ENCODE measurements at regions not wholly inside any gene's neighbourhood (a gene's known extent, or its start where the extent isn't known, plus 50 kb on each side); places are given as distances from the start of the nearest gene placed in this dataset.
"Not testable (repeated sequence)": the region's sequence is repeated elsewhere in the genome, so short reads cannot be mapped to it uniquely, and the experiment has no call there.

DNA sequence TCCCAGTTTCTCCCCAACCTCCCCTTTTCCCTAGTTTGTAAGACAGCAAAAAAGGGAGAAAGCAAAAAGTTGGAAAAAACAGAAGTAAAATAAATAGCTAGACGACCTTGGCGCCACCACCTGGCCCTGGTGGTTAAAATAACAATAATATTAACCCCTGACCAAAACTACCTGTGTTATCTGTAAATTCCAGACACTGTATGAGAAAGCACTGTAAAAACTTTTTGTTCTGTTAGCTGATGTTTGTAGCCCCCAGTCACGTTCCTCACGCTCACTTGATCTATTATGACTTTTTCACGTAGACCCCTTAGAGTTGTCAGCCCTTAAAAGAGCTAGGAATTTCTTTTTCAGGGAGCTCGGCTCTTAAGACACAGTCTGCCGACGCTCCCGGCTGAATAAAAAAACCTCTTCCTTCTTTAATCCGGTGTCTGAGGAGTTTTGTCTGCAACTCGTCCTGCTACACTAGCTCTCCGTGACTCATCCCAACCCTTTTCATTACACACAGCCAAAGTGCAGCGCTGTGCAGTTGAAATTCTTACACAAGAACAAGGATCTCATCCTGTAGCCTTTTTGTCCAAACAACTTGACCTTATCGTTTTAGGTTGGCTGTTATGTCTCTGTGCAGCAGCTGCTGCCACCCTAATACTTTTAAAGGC lies 83.9 kb upstream of the DEFB108B start:
- H3K9me3 ChIP-seq (ENCODE audit: control insufficient read depth in 2 of 2, insufficient read depth in 1 of 2, low read depth in 1 of 2, low read length in 1 of 2); H3K27ac ChIP-seq (ENCODE audit: low read depth in 2 of 2, low read length in 1 of 2); H3K27me3 ChIP-seq (ENCODE audit: control insufficient read depth in 1 of 2, insufficient read depth in 2 of 2, low read length in 2 of 2); H3K4me3 ChIP-seq (ENCODE audit: low read depth in 1 of 2, low read length in 2 of 2); H3K36me3 ChIP-seq (ENCODE audit: control insufficient read depth in 2 of 2, insufficient read depth in 2 of 2, low read length in 1 of 2); H3K4me1 ChIP-seq (ENCODE audit: control insufficient read depth in 2 of 2, insufficient read depth in 2 of 2, low read length in 1 of 2): not testable (repeated sequence)
- 25 to 26% methylated on average over 14 of the region's 14 CpGs for WGBS, 2 donors

DNA sequence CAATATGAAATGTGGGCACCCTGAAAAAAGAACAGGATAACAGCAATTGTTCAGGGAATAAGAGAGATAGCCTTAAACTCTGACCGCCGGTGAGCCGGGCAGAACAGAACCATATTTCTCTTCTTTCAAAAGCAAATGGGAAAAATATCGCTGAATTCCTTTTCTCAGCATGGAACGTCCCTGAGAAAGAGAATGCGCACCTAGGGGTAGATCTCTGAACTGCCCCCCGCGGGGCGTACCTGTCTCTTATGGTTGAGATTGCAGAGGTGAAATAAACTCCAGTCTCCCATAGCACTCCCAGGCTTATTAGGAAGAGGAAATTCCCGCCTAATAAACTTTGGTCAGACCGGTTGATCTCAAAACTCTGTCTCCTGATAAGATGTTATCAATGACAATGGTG lies 82.1 kb upstream of the DEFB108B start:
- 69 to 76% methylated on average over 11 of the region's 11 CpGs for WGBS, 2 donors
- not testable (repeated sequence) for H3K4me1 ChIP-seq (ENCODE audit: control insufficient read depth in 2 of 2, insufficient read depth in 2 of 2, low read length in 1 of 2); H3K9me3 ChIP-seq (ENCODE audit: control insufficient read depth in 2 of 2, insufficient read depth in 1 of 2, low read depth in 1 of 2, low read length in 1 of 2); H3K27ac ChIP-seq (ENCODE audit: low read depth in 2 of 2, low read length in 1 of 2); H3K4me3 ChIP-seq (ENCODE audit: low read depth in 1 of 2, low read length in 2 of 2); H3K36me3 ChIP-seq (ENCODE audit: control insufficient read depth in 2 of 2, insufficient read depth in 2 of 2, low read length in 1 of 2); H3K27me3 ChIP-seq (ENCODE audit: control insufficient read depth in 1 of 2, insufficient read depth in 2 of 2, low read length in 2 of 2)

DNA sequence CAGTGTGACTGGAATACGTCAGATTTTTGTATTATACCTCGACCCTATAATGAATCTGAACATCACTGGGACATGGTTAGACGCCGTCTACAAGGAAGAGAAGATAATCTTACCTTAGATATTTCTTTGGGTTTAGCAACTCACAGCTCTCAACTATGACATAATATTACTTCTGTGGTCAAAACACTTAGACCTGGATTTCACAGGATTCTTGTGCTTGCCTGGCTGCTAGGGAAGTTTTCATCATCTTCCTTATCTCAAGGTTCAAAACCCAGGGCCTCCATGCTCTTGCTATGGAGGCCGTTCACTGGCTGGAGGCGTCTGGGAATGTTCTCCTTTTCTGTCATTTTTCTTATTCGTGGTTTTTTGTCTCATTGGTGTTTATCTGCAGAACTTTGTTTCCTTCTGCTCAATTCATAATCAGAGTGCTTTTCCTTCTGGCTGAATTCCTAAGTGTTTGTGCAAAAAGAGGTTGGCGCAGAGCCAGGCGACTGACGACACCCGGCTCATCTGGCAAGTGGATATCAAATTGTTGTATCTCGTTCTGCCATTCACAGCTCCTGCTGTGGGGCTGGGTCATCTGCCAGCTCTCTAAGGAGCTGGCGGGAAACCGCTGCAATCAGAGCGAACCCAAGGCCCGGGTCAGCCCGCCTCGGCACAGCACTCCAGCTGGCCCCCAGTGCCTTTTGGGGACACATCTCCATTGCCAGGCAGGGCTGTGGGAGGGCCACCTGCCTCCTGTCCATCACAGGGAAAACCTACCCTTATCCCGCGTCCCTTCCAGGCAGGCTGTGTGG lies 68.1 kb upstream of the DEFB108B start:
- 33 to 45% methylated on average over 20 of the region's 20 CpGs for WGBS, 2 donors
- not testable (repeated sequence) for H3K27me3 ChIP-seq (ENCODE audit: control insufficient read depth in 1 of 2, insufficient read depth in 2 of 2, low read length in 2 of 2); H3K4me1 ChIP-seq (ENCODE audit: control insufficient read depth in 2 of 2, insufficient read depth in 2 of 2, low read length in 1 of 2); H3K27ac ChIP-seq (ENCODE audit: low read depth in 2 of 2, low read length in 1 of 2); H3K36me3 ChIP-seq (ENCODE audit: control insufficient read depth in 2 of 2, insufficient read depth in 2 of 2, low read length in 1 of 2); H3K9me3 ChIP-seq (ENCODE audit: control insufficient read depth in 2 of 2, insufficient read depth in 1 of 2, low read depth in 1 of 2, low read length in 1 of 2); H3K4me3 ChIP-seq (ENCODE audit: low read depth in 1 of 2, low read length in 2 of 2)

DNA sequence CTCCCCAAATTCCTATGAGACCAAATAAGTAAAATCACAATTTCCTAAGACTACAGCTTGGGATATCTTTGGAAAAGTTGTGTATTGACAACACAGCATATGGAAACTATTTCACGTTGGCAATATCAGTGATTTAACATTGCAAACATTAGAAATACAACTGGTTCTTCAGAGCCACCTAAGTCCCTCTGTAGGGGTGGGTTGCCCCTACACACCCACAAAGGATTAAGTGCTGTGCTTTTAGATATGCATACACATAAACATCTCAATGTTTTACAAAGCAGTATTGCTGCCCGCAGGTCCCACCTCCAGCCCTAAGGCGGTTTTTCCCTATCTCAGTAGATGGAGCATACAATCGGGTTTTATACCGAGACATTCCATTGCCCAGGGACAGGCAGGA lies 66.0 kb upstream of the DEFB108B start:
- H3K4me1 ChIP-seq (ENCODE audit: control insufficient read depth in 2 of 2, insufficient read depth in 2 of 2, low read length in 1 of 2); H3K27me3 ChIP-seq (ENCODE audit: control insufficient read depth in 1 of 2, insufficient read depth in 2 of 2, low read length in 2 of 2); H3K27ac ChIP-seq (ENCODE audit: low read depth in 2 of 2, low read length in 1 of 2); H3K9me3 ChIP-seq (ENCODE audit: control insufficient read depth in 2 of 2, insufficient read depth in 1 of 2, low read depth in 1 of 2, low read length in 1 of 2); H3K4me3 ChIP-seq (ENCODE audit: low read depth in 1 of 2, low read length in 2 of 2); H3K36me3 ChIP-seq (ENCODE audit: control insufficient read depth in 2 of 2, insufficient read depth in 2 of 2, low read length in 1 of 2): not testable (repeated sequence)
- WGBS, 2 donors = 61 to 72% methylated on average over 2 of the region's 5 CpGs

DNA sequence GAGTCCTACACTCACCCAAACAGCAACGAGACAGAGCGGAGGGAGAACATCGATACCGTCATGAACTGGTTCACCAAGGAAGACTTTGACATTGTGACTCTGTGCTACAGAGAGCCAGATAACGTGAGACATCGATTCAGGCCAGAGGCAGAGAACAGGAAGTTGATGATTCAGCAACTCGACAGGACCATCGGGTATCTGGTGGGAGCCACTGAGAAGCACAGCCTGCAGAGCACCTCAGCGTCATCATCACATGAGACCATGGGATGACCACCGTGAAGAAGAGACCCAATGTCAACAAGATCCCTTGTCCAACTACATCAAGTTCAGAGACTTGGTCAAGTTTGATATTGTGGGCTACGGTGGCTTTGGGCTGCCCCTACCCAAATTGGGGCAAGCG lies 60.8 kb upstream of the DEFB108B start:
- 86 to 88% methylated on average over 12 of the region's 12 CpGs for WGBS, 2 donors
- H3K9me3 ChIP-seq (ENCODE audit: control insufficient read depth in 2 of 2, insufficient read depth in 1 of 2, low read depth in 1 of 2, low read length in 1 of 2); H3K4me1 ChIP-seq (ENCODE audit: control insufficient read depth in 2 of 2, insufficient read depth in 2 of 2, low read length in 1 of 2); H3K36me3 ChIP-seq (ENCODE audit: control insufficient read depth in 2 of 2, insufficient read depth in 2 of 2, low read length in 1 of 2); H3K4me3 ChIP-seq (ENCODE audit: low read depth in 1 of 2, low read length in 2 of 2); H3K27me3 ChIP-seq (ENCODE audit: control insufficient read depth in 1 of 2, insufficient read depth in 2 of 2, low read length in 2 of 2); H3K27ac ChIP-seq (ENCODE audit: low read depth in 2 of 2, low read length in 1 of 2): not testable (repeated sequence)

DNA sequence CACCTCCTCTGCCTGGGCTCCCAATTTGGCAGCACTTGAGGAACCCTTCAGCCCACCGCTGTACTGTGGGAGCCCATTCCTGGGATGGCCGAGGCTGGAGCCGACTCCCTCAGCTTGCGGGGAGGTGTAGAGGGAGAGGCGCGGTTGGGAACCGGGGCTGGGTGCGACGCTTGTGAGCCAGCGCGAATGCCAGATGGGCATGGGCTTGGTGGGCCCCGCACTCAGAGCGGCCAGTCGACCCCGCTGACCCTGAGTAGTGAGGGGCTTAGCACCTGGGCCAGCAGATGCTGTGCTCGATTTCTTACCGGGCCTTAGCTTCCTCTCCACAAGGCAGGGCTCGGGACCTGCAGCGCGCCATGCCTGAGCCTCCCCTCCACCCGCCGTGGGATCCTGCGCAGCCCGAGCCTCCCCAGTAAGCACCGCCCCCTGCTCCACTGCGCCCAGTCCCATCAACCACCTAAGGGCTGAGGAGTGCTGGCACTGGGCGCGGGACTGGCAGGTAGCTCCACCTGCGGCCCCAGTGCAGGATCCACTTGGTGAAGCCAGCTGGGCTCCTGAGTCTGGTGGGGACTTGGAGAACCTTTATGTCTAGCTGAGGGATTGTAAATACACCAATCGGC lies 58.3 kb upstream of the DEFB108B start:
- H3K27ac ChIP-seq (ENCODE audit: low read depth in 2 of 2, low read length in 1 of 2) = no peak overlapping the region
- no peaks in the 10 kb centered on the region for H3K27me3 ChIP-seq (ENCODE audit: control insufficient read depth in 1 of 2, insufficient read depth in 2 of 2, low read length in 2 of 2)
- 93 to 96% methylated on average over 25 to 30 of the region's 30 CpGs for WGBS, 2 donors
- H3K4me3 ChIP-seq (ENCODE audit: low read depth in 1 of 2, low read length in 2 of 2) = no peak overlapping the region
- H3K4me1 ChIP-seq (ENCODE audit: control insufficient read depth in 2 of 2, insufficient read depth in 2 of 2, low read length in 1 of 2) = no peaks in the 10 kb centered on the region
- H3K36me3 ChIP-seq (ENCODE audit: control insufficient read depth in 2 of 2, insufficient read depth in 2 of 2, low read length in 1 of 2) = no peaks in the 10 kb centered on the region
- H3K9me3 ChIP-seq (ENCODE audit: control insufficient read depth in 2 of 2, insufficient read depth in 1 of 2, low read depth in 1 of 2, low read length in 1 of 2) = no peaks in the 10 kb centered on the region

DNA sequence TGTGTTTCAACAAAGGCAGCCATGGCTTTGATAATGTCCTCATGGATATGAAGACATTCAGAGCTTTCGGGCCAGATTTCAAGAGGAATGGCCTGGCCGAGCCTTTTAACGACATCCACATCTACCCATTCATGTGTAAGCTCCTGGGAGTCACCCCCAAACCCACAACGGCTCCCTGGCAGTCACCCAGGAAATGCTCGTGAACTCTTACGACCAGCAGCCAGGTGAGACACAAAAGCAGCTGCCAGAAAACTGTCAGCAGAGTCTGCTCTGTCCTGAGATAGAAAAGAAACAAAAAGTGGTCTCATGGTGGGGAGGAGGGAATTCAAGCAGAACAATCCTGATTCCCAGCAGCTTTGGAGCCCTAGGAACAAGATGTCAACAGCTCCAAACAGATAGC lies 52.9 kb upstream of the DEFB108B start:
- not testable (repeated sequence) for H3K36me3 ChIP-seq (ENCODE audit: control insufficient read depth in 2 of 2, insufficient read depth in 2 of 2, low read length in 1 of 2); H3K27ac ChIP-seq (ENCODE audit: low read depth in 2 of 2, low read length in 1 of 2); H3K9me3 ChIP-seq (ENCODE audit: control insufficient read depth in 2 of 2, insufficient read depth in 1 of 2, low read depth in 1 of 2, low read length in 1 of 2); H3K4me3 ChIP-seq (ENCODE audit: low read depth in 1 of 2, low read length in 2 of 2); H3K4me1 ChIP-seq (ENCODE audit: control insufficient read depth in 2 of 2, insufficient read depth in 2 of 2, low read length in 1 of 2); H3K27me3 ChIP-seq (ENCODE audit: control insufficient read depth in 1 of 2, insufficient read depth in 2 of 2, low read length in 2 of 2)
- 29 to 43% methylated on average over 6 of the region's 6 CpGs for WGBS, 2 donors

DNA sequence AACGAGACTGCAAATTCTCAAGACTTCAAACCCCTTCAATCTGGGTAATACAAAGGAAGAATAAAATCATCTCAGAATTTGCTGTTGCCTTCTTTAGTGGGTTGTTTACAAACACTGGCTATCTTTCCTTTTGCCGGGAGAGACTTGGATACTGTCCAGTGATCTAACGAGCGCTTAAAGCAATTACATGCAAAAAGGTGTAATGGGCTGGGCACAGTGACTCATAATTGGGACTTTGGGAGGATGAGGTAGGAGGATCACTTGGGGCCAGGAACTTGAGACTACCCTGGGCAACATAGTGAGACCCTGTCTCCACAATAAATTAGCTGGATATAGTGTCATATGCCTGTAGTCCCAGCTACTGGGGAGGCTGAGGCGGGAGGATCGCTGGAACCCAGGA lies 52.2 kb upstream of the DEFB108B start:
- not testable (repeated sequence) for H3K4me3 ChIP-seq (ENCODE audit: low read depth in 1 of 2, low read length in 2 of 2); H3K36me3 ChIP-seq (ENCODE audit: control insufficient read depth in 2 of 2, insufficient read depth in 2 of 2, low read length in 1 of 2); H3K9me3 ChIP-seq (ENCODE audit: control insufficient read depth in 2 of 2, insufficient read depth in 1 of 2, low read depth in 1 of 2, low read length in 1 of 2); H3K27me3 ChIP-seq (ENCODE audit: control insufficient read depth in 1 of 2, insufficient read depth in 2 of 2, low read length in 2 of 2); H3K4me1 ChIP-seq (ENCODE audit: control insufficient read depth in 2 of 2, insufficient read depth in 2 of 2, low read length in 1 of 2); H3K27ac ChIP-seq (ENCODE audit: low read depth in 2 of 2, low read length in 1 of 2)
- 39 to 47% methylated on average over 6 of the region's 6 CpGs for WGBS, 2 donors

DNA sequence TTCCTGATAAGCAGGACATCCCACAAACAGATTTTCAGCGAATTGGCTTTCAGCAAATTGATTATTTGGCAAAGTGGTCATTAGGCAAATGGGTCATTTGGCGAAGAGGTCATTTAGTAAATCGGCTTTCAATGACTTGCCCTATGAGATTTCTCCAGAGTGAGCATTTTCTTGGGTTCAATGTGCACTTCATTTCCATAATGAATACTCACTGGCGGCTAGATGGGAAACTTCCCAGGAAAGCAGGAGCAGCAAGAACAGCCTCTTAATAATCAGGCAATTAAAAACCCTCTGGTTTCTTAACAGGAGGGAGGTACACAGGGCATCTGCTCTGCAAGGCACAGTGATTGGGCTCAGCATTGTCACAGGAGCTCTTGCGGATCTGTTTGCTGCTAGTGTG lies 51.5 kb upstream of the DEFB108B start:
- H3K4me1 ChIP-seq (ENCODE audit: control insufficient read depth in 2 of 2, insufficient read depth in 2 of 2, low read length in 1 of 2); H3K27me3 ChIP-seq (ENCODE audit: control insufficient read depth in 1 of 2, insufficient read depth in 2 of 2, low read length in 2 of 2); H3K4me3 ChIP-seq (ENCODE audit: low read depth in 1 of 2, low read length in 2 of 2); H3K27ac ChIP-seq (ENCODE audit: low read depth in 2 of 2, low read length in 1 of 2); H3K9me3 ChIP-seq (ENCODE audit: control insufficient read depth in 2 of 2, insufficient read depth in 1 of 2, low read depth in 1 of 2, low read length in 1 of 2); H3K36me3 ChIP-seq (ENCODE audit: control insufficient read depth in 2 of 2, insufficient read depth in 2 of 2, low read length in 1 of 2): not testable (repeated sequence)
- WGBS, 2 donors = 72 to 83% methylated on average over 5 of the region's 5 CpGs

Data from esophagus (tissue), 2 donors.